Common myeloid progenitor, CD34-positive (primary cell): ENCODE measurements at regions not wholly inside any gene's neighbourhood (a gene's known extent, or its start where the extent isn't known, plus 50 kb on each side); places are given as distances from the start of the nearest gene placed in this dataset.
A peak's percentile ranks its signal among the peaks of the same experiment; 100 is the strongest.

Source experiments
- CTCF ChIA-PET: fragments of 350-600 bp; sonication (Branson Sonifier 250); formaldehyde crosslinking; loops from one replicate; lab custom pipeline; 2021; ENCODE audit warnings: antibody characterized with exemption; lab: Charles Lee
- POLR2A ChIA-PET: fragments of 350-600 bp; sonication (Branson Sonifier 250); formaldehyde crosslinking; loops from one replicate; lab custom pipeline; 2021; ENCODE audit warnings: antibody characterized with exemption; lab: Charles Lee
- DNase-seq, 3 donors: peaks; one replicate each; pipeline versions ENCODE4 v3.0.0 to v3.0.0-alpha.2; 2013
- H3K27ac ChIP-seq, 2 experiments: 1 replicate in 1 of 2; 2 replicates in 1 of 2; pipeline ENCODE4 v1.7.0; 2013; ENCODE audit warnings: inconsistent platforms in 2 of 2, low read length in 2 of 2, mild to moderate bottlenecking in 2 of 2, low read depth in 1 of 2, moderate library complexity in 1 of 2; ENCODE audit not compliant: severe bottlenecking in 2 of 2, insufficient read depth in 1 of 2, poor library complexity in 1 of 2
- H3K27me3 ChIP-seq, 5 experiments: replicated peaks in 2 of 5; 1 replicate in 3 of 5; 2 replicates in 2 of 5; pipeline versions ENCODE4 v1.6.1 to v1.7.0; 2013; ENCODE audit warnings: low read length in 4 of 5, mild to moderate bottlenecking in 2 of 5, moderate library complexity in 2 of 5, inconsistent platforms in 1 of 5; ENCODE audit not compliant: insufficient read depth in 5 of 5, control insufficient read depth in 4 of 5
- H3K36me3 ChIP-seq, 4 experiments: 1 replicate in 2 of 4; 2 replicates in 2 of 4; pipeline versions ENCODE4 v1.6.1 to v1.7.0; 2013; ENCODE audit warnings: low read length in 3 of 4, control low read depth in 1 of 4, mild to moderate bottlenecking in 1 of 4; ENCODE audit not compliant: control insufficient read depth in 4 of 4, insufficient read depth in 4 of 4
- H3K4me1 ChIP-seq, 4 experiments: 1 replicate in 3 of 4; 2 replicates in 1 of 4; pipeline versions ENCODE4 v1.6.1 to v1.7.1; 2013; ENCODE audit warnings: low read length in 3 of 4, mild to moderate bottlenecking in 3 of 4, control low read depth in 1 of 4, inconsistent platforms in 1 of 4, moderate library complexity in 1 of 4; ENCODE audit not compliant: control insufficient read depth in 4 of 4, insufficient read depth in 4 of 4; ENCODE audit errors: control extremely low read depth in 1 of 4
- H3K4me3 ChIP-seq, 7 experiments: 1 replicate in 4 of 7; 2 replicates in 3 of 7; pipeline versions ENCODE4 v1.5.1 to v1.7.0; 2013; ENCODE audit warnings: mild to moderate bottlenecking in 7 of 7, low read length in 6 of 7, moderate library complexity in 6 of 7, inconsistent platforms in 2 of 7, low read depth in 2 of 7, control low read depth in 1 of 7; ENCODE audit not compliant: insufficient read depth in 4 of 7, control insufficient read depth in 1 of 7; ENCODE audit errors: extremely low read depth in 1 of 7
- H3K9me3 ChIP-seq, 5 experiments: 1 replicate in 4 of 5; 2 replicates in 1 of 5; pipeline versions ENCODE4 v1.6.1 to v1.7.1; 2013; ENCODE audit warnings: low read length in 4 of 5, mild to moderate bottlenecking in 2 of 5, inconsistent platforms in 1 of 5, low read depth in 1 of 5, moderate library complexity in 1 of 5; ENCODE audit not compliant: control insufficient read depth in 4 of 5, insufficient read depth in 2 of 5; ENCODE audit errors: control extremely low read depth in 1 of 5
- WGBS: methylation state at CpG from one replicate; pipeline ENCODE4 v1.1.5; 2013; ENCODE audit not compliant: insufficient coverage; 5-methylcytosine and 5-hydroxymethylcytosine counted together

GRCh38 chr14:101456246-101457175 lies 104.8 kb upstream of the DIO3 start:
- CTCF ChIA-PET = interaction anchor here (1.0 kb wide), 1 partner anchor 14 kb away, joined by 6 read pairs; no protein-coding TSS in a partner anchor
- H3K4me3 ChIP-seq = peak overlapping the region in 1 of 7 experiments; percentile 16
- H3K27ac ChIP-seq = no peak overlapping the region
- WGBS = 18% methylated on average over 29 of the region's 32 CpGs
- peak in 2 of 3 donors; percentile 15 to 27 for DNase-seq
- H3K27me3 ChIP-seq = peaks cover 6 to 87% (median 43%) of the 10 kb centered on the region in 5 experiments
- H3K36me3 ChIP-seq = no peaks in the 10 kb centered on the region
- peaks cover 0 to 8% (median 6%) of the 10 kb centered on the region in 5 experiments for H3K9me3 ChIP-seq
- POLR2A ChIA-PET = no interaction called here
- H3K4me1 ChIP-seq = peaks cover 0 to 12% (median 7%) of the 10 kb centered on the region in 4 experiments

- peaks cover 6 to 93% (median 43%) of the 10 kb centered on the region in 5 experiments for H3K27me3 ChIP-seq
Measured at GRCh38 chr14:101457301-101457935, 103.9 kb upstream of the DIO3 start.

GRCh38 chr14:101457936-101458740 lies 103.2 kb upstream of the DIO3 start:
- Histone ChIP-seq H3K4me3 (no peak overlapping the region), H3K36me3 (no peaks in the 10 kb centered on the region), H3K4me1 (peaks cover 0 to 12% (median 7%) of the 10 kb centered on the region in 4 experiments), H3K27ac (no peak overlapping the region), H3K27me3 (peaks cover 6 to 93% (median 43%) of the 10 kb centered on the region in 5 experiments), H3K9me3 (peaks cover 0 to 8% (median 6%) of the 10 kb centered on the region in 5 experiments)
- ChIA-PET CTCF (no interaction called here), POLR2A (no interaction called here)
- no peak for DNase-seq
- WGBS = 11% methylated on average over 64 of the region's 68 CpGs

More at GRCh38 chr14:101457301-101457935, 103.9 kb upstream of the DIO3 start:
- Histone ChIP-seq H3K9me3 (peaks cover 0 to 8% (median 6%) of the 10 kb centered on the region in 5 experiments), H3K36me3 (no peaks in the 10 kb centered on the region), H3K4me3 (no peak overlapping the region), H3K27ac (no peak overlapping the region), H3K4me1 (peaks cover 0 to 12% (median 7%) of the 10 kb centered on the region in 4 experiments)
- WGBS = 13% methylated on average over 61 of the region's 85 CpGs
- ChIA-PET CTCF (no interaction called here), POLR2A (no interaction called here)
- no peak for DNase-seq

- H3K27me3 ChIP-seq = peaks cover 6 to 92% (median 40%) of the 10 kb centered on the region in 5 experiments
- DNase-seq = peak in 1 of 3 donors; percentile 21
- peaks cover 0 to 12% (median 7%) of the 10 kb centered on the region in 4 experiments for H3K4me1 ChIP-seq
- H3K27ac ChIP-seq = no peak overlapping the region
- peaks cover 0 to 6% (median 4%) of the 10 kb centered on the region in 5 experiments for H3K9me3 ChIP-seq
- H3K4me3 ChIP-seq = peak overlapping the region in 2 of 7 experiments; percentile 42 to 46
- CTCF ChIA-PET = no interaction called here
- under 1% methylated on average over 83 of the region's 92 CpGs for WGBS
- POLR2A ChIA-PET = no interaction called here
- H3K36me3 ChIP-seq = no peaks in the 10 kb centered on the region
Measured at GRCh38 chr14:101458741-101459550, 102.3 kb upstream of the DIO3 start.

GRCh38 chr14:101459551-101459900 lies 101.8 kb upstream of the DIO3 start:
- Histone ChIP-seq H3K27me3 (peaks cover 6 to 87% (median 36%) of the 10 kb centered on the region in 5 experiments), H3K27ac (no peak overlapping the region), H3K9me3 (no peaks in the 10 kb centered on the region), H3K4me3 (peak overlapping the region in 2 of 7 experiments; percentile 42 to 46), H3K36me3 (no peaks in the 10 kb centered on the region), H3K4me1 (peaks cover 0 to 12% (median 7%) of the 10 kb centered on the region in 4 experiments)
- CTCF ChIA-PET = no interaction called here
- no peak for DNase-seq
- 0% methylated on average over 6 of the region's 14 CpGs for WGBS
- POLR2A ChIA-PET = no interaction called here

- ChIA-PET POLR2A (no interaction called here), CTCF (no interaction called here)
- DNase-seq = no peak
- Histone ChIP-seq H3K4me1 (peaks cover 0 to 12% (median 7%) of the 10 kb centered on the region in 4 experiments), H3K9me3 (no peaks in the 10 kb centered on the region), H3K36me3 (no peaks in the 10 kb centered on the region), H3K27me3 (peaks cover 6 to 77% (median 30%) of the 10 kb centered on the region in 5 experiments), H3K4me3 (no peak overlapping the region), H3K27ac (no peak overlapping the region)
- 96% methylated on average over 6 of the region's 6 CpGs for WGBS
Measured at GRCh38 chr14:101460521-101460920, 100.8 kb upstream of the DIO3 start.
